ENCODE measurements at regions not wholly inside any gene's neighbourhood (a gene's known extent, or its start where the extent isn't known, plus 50 kb on each side); places are given as distances from the start of the nearest gene placed in this dataset.
A peak's percentile ranks its signal among the peaks of the same experiment; 100 is the strongest.

GRCh38 chr15:94665676-94666441 is 434.5 kb downstream of the MCTP2 start:
- TF ChIP-seq CTCF (IDR thresholded peaks at IDR 0.05; ENCODE audit: low read depth, low read length) (no peak), EZH2phosphoT487 (IDR thresholded peaks at IDR 0.05; ENCODE audit: low read depth) (no peak)
- H3K4me1 ChIP-seq (ENCODE audit: low read length), result no peaks in the 10 kb centered on the region
- H3K4me2 ChIP-seq (ENCODE audit: low read length), result no peak overlapping the region

GRCh38 chr15:94666553-94666952 is 435.2 kb downstream of the MCTP2 start:
- Histone ChIP-seq H3K79me2 (ENCODE audit: low read length) (no peaks in the 10 kb centered on the region), H3K9me3 (ENCODE audit: insufficient read depth, low read length) (no peaks in the 10 kb centered on the region), H3K4me1 (ENCODE audit: low read length) (no peaks in the 10 kb centered on the region)

More at GRCh38 chr15:94665676-94666441, 434.5 kb downstream of the MCTP2 start:
- Histone ChIP-seq H3K36me3 (replicated peaks; ENCODE audit: low read depth, low read length) (no peaks in the 10 kb centered on the region), H3K9me3 (ENCODE audit: insufficient read depth, low read length) (no peaks in the 10 kb centered on the region), H3K79me2 (ENCODE audit: low read length) (no peaks in the 10 kb centered on the region), H2AFZ (ENCODE audit: low read depth, low read length) (no peak overlapping the region), H3K27me3 (ENCODE audit: low read depth, low read length) (peaks cover 16% of the 10 kb centered on the region; the same call in 1 of the 2 replicates), H3K27ac (ENCODE audit: low read length) (no peak overlapping the region), H3K9ac (ENCODE audit: low read length) (no peak overlapping the region), H3K4me3 (ENCODE audit: low read length) (no peak overlapping the region), H4K20me1 (ENCODE audit: insufficient read depth, low read length) (no peaks in the 10 kb centered on the region)

GRCh38 chr15:94667109-94667508 is 435.7 kb downstream of the MCTP2 start:
- H3K9me3 ChIP-seq (ENCODE audit: insufficient read depth, low read length), result no peaks in the 10 kb centered on the region
- H4K20me1 ChIP-seq (ENCODE audit: insufficient read depth, low read length), result no peaks in the 10 kb centered on the region
- no peak overlapping the region for H2AFZ ChIP-seq (ENCODE audit: low read depth, low read length)
- H3K36me3 ChIP-seq (replicated peaks; ENCODE audit: low read depth, low read length), result no peaks in the 10 kb centered on the region
- H3K4me1 ChIP-seq (ENCODE audit: low read length), result no peaks in the 10 kb centered on the region
- no peak overlapping the region for H3K27ac ChIP-seq (ENCODE audit: low read length)
- TF ChIP-seq EZH2phosphoT487 (IDR thresholded peaks at IDR 0.05; ENCODE audit: low read depth), result no peak
- no peak for TF ChIP-seq CTCF (IDR thresholded peaks at IDR 0.05; ENCODE audit: low read depth, low read length)
- no peak overlapping the region for H3K9ac ChIP-seq (ENCODE audit: low read length)
- peaks cover 21% of the 10 kb centered on the region; the same call in 1 of the 2 replicates for H3K27me3 ChIP-seq (ENCODE audit: low read depth, low read length)
- no peak overlapping the region for H3K4me2 ChIP-seq (ENCODE audit: low read length)
- H3K79me2 ChIP-seq (ENCODE audit: low read length), result no peaks in the 10 kb centered on the region
- H3K4me3 ChIP-seq (ENCODE audit: low read length), result no peak overlapping the region

More at GRCh38 chr15:94666553-94666952, 435.2 kb downstream of the MCTP2 start:
- no peak overlapping the region for H3K27ac ChIP-seq (ENCODE audit: low read length)
- no peak overlapping the region for H3K9ac ChIP-seq (ENCODE audit: low read length)
- no peak for TF ChIP-seq EZH2phosphoT487 (IDR thresholded peaks at IDR 0.05; ENCODE audit: low read depth)
- TF ChIP-seq CTCF (IDR thresholded peaks at IDR 0.05; ENCODE audit: low read depth, low read length), result no peak
- no peak overlapping the region for H3K4me3 ChIP-seq (ENCODE audit: low read length)
- peaks cover 18% of the 10 kb centered on the region; the same call in 1 of the 2 replicates for H3K27me3 ChIP-seq (ENCODE audit: low read depth, low read length)
- H2AFZ ChIP-seq (ENCODE audit: low read depth, low read length), result no peak overlapping the region
- H4K20me1 ChIP-seq (ENCODE audit: insufficient read depth, low read length), result no peaks in the 10 kb centered on the region
- no peaks in the 10 kb centered on the region for H3K36me3 ChIP-seq (replicated peaks; ENCODE audit: low read depth, low read length)
- H3K4me2 ChIP-seq (ENCODE audit: low read length), result no peak overlapping the region

- no peaks in the 10 kb centered on the region for H3K4me1 ChIP-seq (ENCODE audit: low read length)
- H3K27me3 ChIP-seq (ENCODE audit: low read depth, low read length), result peaks cover 14% of the 10 kb centered on the region; the same call in 1 of the 2 replicates
- no peak overlapping the region for H3K4me3 ChIP-seq (ENCODE audit: low read length)
- no peaks in the 10 kb centered on the region for H3K9me3 ChIP-seq (ENCODE audit: insufficient read depth, low read length)
- H4K20me1 ChIP-seq (ENCODE audit: insufficient read depth, low read length), result no peaks in the 10 kb centered on the region
- no peak overlapping the region for H3K4me2 ChIP-seq (ENCODE audit: low read length)
- H3K27ac ChIP-seq (ENCODE audit: low read length), result no peak overlapping the region
- no peaks in the 10 kb centered on the region for H3K79me2 ChIP-seq (ENCODE audit: low read length)
- H3K36me3 ChIP-seq (replicated peaks; ENCODE audit: low read depth, low read length), result no peaks in the 10 kb centered on the region
- no peak overlapping the region for H2AFZ ChIP-seq (ENCODE audit: low read depth, low read length)
- H3K9ac ChIP-seq (ENCODE audit: low read length), result no peak overlapping the region
- TF ChIP-seq EZH2phosphoT487 (IDR thresholded peaks at IDR 0.05; ENCODE audit: low read depth) (no peak), CTCF (IDR thresholded peaks at IDR 0.05; ENCODE audit: low read depth, low read length) (peak; percentile 75)
Measured at GRCh38 chr15:94670438-94671034, 439.2 kb downstream of the MCTP2 start.

All from OCI-LY3 (cell line).